HG02763 (cell line): ENCODE measurements at regions not wholly inside any gene's neighbourhood (a gene's known extent, or its start where the extent isn't known, plus 50 kb on each side); places are given as distances from the start of the nearest gene placed in this dataset.

Experiments
- ATAC-seq: cut with Tn5 transposase; IDR thresholded peaks from one replicate; pipeline ENCODE4 v1.9.1; 2021; ENCODE audit warnings: mild to moderate bottlenecking, moderate library complexity; ENCODE audit not compliant: unreplicated experiment

DNA sequence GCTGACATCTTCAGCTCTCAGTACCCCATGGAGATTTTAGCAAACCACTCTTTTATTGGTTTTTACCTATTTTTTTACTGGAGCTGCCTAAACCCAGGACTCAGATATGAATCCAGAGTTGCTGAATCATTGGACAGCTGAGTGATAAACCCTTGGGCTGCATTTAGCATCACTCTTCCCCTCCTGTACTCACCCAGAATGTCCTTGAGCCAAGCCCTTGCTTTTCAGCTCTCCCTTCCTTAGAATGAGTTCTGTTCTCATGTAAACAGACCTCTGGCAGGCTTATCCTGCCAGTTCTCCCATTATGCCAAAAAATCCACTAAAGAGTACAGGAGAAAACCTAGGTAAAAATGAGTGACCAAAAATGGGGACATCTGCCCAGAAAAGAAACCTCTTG, 200.1 kb upstream of the POU2AF2 start:
- ATAC-seq: no peak

DNA sequence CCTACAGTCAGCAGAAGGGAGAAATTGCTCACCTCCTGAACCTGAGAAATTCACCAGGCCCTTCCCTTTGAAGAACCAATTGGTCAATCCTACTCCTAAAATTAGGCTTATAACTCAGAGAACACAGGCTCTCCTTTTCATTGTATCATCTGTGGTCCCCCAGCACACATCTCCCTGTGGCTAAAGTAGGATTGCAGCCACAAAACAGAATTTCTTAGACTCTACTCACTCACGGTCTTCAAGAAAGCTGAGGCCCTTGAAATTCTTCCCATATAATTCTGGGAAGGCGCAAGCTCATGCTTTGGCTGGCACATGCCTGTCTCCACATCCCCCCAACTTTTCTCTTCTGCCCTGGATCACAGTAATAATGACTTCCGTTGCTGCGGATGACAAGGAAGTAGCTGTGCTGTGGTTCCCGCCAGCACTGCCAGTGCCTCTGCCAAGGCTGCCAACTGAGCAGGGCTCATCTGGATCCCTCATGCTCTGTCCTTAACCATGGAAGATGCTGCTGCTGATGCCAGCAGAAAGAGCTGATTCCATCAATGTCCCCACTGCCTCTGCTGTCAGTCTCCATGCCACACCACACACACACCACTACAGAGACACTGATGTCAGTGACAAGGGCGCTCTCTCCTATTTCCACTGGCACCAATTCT, 200.6 kb upstream of the POU2AF2 start:
- no peak for ATAC-seq

DNA sequence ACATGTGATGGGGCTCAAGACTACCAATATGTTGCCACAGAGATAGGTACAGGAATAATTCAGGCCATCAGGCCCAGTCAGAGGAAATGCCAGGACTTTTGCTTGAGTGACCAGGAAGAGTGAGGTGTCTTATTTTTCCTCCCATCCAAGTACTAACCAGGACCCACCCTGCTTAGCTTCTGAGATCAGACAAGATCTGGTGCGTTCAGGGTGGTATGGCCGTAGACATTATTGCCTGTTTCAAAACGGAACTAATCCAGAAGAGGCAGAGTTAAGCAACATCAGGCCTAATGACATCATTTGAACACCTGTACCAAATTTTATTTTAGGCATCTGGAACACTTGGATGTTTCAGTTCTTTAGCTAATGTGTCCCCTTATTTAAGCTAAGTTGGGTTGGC, 205.5 kb upstream of the POU2AF2 start:
- no peak for ATAC-seq

DNA sequence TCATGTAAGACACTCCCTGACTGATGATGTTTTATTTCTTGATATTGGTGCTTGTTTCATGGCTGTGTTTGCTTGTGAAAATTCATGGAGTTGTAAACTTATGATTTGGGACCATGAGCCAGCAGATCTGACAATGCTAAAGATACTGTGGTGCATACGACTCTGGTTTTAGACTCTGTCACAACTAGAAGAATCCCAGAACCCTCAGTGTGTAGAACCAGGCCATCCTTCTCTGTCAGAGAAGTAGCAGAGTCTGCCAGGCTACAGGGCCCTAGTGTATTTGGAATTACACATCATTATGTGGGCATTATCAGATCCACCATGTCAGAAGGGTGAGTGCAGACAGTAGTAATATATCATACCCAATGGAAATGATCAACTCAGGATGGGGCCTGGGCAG, 209.8 kb upstream of the POU2AF2 start:
- ATAC-seq: no peak

DNA sequence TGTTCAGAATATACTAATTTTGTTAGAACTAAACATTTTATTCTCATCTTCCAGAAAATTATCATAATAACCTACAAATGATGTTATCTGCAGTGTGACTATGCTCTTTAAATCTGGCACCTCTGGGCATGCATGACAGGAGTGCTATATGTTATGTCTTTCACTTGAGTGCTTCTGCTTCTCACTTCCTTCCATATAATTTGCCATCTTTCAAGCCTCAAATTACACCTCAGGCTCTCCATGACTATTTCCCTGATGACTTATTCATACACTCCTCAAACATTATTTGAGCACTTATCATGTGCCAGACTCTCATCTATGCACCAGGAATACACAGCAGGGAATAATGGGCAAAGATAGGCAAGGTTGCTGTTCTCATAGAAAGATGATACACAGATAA, 219.3 kb upstream of the POU2AF2 start:
- no peak for ATAC-seq

DNA sequence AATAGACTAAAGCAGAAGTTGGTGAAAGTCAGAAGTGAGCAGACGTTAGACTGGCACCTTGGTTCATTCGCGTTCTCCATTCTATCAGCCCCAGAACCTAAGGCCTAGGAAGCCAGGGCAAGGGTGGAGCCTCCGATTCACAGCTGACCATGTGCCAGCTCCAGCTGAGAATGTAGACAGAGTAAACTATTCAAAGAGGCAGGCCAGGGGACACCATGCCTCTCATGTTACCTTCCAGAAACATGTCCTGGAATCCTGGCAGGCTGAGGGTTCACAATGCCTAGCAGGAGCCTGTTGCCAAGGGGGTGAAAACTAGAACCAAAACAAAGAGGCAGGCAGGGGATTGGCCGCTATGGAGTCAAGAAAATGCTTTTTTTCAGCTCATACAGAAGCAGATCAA, 224.4 kb upstream of the POU2AF2 start:
- no peak for ATAC-seq

DNA sequence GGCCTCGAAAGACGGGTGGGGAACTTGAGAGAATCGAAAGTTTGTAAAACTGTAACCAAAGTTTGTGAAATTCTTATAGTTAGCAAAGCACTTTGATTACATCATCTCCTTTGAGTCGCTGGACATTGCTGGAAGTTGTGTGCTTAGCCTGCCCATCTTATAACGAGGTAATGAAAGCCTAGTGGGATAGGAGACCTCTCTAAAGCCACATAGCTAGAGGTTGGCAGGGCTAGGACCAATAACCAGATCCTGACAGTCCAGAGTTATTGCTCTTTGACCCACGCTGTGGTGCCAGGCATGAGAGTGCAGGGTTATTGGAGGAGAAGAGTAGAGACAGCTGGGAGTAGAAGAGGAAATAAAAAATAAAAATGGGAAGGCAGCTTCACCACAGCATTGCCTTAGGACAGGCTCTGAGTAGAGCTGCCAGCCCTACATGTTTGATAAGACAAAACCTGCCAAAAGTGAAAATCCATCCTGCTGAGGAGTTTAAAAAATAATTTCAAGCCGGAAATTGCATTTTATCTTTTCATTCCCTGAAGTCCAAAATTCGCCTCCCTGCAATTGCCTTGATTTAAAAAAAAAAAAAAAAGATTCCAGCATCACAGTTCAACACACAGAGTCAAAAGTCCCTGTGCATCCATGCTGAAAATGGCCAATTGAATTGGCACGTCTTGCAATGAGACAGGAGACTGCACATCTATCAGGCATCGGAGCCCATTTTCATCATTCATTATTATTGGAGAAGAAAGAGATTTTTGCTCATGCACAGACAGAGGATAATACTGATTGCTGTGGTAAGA, 225.5 kb upstream of the POU2AF2 start:
- no peak for ATAC-seq

DNA sequence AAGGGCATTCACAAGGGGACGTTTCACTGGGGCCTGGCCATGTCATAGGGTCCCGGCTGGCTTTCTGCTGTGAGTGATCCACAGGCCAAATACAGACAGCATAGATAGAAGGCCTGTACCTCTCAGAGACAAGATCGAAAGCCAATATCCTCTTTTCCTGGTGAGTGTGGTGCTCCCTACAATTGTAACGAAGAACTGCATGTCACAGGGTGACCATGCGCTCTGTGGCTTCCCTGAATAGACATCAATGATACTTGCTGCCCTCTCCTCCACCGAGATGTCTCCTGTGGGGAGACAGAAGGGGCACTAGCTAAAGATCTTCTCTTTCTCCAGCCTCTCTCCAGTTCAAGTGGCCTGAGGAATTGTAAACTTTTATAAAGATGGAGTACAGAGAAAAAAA, 226.1 kb upstream of the POU2AF2 start:
- ATAC-seq: no peak

DNA sequence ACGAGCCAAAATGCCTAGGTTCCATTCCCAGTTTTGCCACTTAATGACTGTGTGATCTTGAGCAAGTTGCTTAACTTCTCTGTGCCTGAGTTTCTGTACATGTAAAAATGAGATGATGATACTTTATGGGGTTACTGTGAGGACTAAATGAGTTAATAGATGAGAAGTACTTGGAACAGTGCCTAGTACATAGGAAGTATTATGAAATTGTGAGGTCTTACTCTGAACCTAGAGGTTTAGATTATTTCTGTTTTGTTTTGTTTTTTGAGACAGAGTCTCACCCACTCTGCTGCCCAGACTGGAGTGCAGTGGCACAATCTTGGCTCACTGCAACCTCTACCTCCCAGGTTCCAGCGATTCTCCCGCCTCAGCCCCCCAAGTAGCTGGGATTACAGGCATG, 227.0 kb upstream of the POU2AF2 start:
- no peak for ATAC-seq

DNA sequence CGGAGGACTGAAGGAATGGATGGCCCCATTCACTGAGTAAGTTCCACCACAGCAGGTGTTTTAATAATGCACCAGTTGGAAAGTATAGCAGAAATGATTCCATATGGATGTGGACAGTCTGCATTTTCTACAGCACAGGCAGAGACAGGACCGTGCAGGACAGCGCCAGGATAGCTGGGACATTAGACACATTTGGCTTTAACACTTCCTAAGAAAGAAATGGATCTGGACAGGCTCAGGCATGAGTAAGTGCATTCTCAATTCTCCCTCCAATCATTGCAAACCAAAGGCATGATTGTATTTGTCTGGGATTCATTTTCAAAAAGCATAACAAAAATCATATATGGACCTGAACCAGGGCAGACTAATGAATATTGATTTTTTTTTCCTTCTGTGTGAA, 233.0 kb upstream of the POU2AF2 start:
- no peak for ATAC-seq

DNA sequence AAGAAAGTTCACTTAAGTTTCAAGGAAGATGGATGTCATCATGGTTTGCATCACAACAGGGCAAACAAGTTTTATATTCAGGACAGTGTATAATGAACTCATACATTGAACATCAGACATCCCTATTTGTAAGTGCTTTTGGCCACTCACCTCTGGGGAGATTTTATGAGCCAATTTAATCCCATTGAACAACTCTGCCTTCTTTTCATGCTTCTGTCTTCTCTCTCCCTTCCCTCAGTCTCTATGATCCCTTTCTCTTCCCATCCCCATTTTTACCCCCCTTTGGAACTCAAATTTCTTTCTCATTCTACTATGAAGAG, 234.3 kb upstream of the POU2AF2 start:
- no peak for ATAC-seq

DNA sequence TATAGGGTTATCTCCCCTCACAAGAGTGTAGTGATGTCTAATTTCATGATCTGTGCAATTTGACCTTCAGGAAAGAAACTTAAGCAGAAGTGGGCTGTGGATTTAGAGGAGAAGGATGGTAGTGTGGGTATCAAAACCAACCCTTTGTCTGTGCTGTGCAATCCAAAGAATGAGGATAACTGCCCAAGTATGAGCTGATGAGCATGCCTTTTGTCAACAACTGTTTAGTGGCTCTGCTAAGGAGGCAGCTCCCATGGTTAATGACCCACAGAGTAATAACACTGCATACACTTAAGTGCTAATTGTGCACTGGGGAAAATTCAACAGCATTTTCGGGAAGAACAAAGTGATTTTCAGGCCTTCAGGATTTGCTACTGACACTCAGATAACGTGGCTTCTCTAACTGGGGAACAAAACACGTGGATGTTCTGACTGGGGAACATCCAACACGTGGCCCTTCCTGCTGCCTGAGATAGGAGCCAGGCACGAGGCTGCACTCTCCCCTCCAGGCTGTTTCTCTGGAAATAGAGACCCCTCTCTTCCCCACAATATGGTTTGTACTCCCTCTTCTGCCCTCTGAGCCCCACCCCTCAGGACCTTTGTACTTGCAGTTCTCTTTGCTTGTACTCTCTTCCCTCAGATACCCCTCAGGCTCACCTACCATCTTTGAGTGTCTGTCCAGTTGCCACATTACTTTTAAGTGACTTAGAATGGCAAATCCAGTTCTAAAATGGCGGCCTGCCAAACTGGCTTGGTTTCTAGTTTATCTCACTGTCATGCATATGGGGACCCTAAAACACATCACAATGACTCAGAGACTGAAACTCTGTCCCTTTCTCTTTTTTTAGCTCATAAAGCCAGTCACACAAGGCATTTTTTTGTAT, 234.9 kb upstream of the POU2AF2 start:
- no peak for ATAC-seq

DNA sequence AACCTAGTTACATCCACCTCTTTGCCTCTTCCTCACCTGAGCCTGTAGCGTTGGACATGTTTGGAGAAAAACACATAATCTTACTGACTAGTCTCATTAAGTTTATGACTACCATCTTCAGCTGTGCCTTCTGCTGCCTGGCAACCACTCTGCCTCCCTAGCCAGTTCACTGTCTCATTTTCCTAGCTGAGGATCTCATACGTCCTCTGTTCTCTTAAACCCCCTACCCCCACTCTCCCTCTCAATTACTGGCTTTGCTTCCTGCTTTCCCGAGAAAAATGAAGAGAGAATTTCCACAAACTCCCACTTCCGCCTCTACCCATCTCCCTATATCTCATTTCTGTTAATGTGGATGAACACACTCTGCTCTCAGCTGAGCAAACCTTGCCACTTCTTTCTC, 239.3 kb upstream of the POU2AF2 start:
- no peak for ATAC-seq

DNA sequence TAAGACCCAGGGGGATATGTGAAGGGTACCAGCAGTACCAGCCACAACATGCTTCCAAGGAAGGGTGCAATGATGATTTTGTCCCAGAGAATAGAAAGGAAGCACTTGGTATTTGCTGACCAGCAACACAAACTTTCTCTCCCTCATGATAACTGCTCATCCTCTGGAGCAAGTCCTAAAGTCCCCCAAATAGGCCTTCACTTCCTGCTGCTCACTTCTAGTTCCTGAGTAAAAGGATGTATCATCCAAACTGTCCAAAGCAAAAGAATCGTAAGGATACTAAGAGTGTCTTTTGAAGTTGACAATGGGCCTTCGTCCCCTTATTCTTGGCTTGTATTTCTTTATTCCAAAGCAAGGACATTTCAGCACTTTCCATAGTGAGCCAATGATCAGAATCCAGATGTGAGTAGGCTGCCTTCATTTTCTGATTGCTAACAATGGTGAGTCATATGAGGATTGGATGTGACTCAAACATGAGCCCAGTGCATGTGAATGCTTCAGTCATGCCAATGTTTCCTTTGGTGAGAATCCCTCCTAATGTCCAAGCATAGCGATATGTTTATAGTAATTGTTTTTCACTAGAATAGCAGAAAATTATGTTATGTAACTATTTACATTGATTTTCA, 243.4 kb upstream of the POU2AF2 start:
- no peak for ATAC-seq

DNA sequence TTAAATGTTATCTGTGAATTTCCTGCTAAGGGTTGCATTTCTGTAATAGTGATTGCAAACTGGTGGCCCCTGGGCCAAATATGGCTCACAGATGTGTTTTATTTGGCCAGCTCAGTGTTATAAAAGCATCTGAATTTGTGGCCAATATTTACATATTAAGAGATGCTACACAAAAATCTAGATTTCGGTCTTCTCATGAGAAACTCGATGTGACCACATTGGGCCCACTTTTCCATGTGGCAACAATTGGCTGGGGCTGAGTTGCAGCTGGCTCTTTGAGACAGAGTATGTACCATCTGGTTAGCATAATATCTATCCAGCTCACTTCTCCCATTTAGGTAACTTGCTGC, 244.5 kb upstream of the POU2AF2 start:
- ATAC-seq: no peak

DNA sequence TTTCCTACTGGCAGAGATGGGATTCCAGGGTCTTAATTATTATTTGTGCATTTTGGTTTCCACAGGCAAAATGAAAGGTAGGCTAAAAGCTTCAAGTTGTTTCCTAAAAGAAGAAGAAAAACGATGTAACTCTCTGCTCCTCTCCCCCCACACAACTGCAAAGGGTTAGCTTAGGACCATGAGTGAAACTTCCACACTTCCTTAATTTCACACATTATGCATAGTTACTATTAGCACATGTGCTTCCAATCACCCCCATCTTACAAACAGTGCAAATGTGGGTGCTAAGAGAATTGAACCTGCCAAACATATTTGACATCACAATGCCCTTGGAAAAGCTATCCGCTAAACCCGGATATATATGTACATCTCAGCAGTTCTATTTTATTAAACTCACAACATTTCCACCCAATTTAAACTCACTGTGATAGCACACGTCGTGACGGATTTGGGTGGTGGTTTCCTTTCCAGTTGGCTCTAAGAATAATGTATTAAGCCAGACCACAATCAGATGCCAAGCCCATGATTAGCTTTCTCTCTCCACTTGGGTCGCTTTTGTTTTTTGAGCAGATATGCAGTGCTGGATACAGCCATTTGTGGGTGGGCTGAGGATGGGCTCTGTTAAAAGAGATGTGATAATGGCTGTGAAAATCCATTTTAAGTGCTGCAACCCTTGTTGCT, 245.0 kb upstream of the POU2AF2 start:
- no peak for ATAC-seq

DNA sequence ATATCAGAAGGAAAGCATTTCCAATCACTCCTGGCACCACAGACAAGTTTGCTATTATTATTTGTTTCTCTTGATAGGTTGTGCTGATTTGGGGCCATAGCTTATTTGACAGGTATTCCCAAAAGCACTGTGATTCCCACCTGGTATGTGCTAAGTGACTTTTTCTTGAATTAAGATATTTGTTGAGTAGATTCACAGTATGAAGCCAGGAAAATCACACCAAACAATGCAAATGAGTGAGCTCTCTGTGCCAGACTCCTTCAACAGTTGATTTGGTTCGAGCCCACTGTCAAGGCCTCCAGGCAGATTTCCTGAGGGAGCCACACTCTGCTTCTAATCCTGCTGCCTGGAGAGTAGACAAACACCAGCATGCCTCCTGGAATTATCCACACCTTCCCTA, 253.0 kb upstream of the POU2AF2 start:
- no peak for ATAC-seq

DNA sequence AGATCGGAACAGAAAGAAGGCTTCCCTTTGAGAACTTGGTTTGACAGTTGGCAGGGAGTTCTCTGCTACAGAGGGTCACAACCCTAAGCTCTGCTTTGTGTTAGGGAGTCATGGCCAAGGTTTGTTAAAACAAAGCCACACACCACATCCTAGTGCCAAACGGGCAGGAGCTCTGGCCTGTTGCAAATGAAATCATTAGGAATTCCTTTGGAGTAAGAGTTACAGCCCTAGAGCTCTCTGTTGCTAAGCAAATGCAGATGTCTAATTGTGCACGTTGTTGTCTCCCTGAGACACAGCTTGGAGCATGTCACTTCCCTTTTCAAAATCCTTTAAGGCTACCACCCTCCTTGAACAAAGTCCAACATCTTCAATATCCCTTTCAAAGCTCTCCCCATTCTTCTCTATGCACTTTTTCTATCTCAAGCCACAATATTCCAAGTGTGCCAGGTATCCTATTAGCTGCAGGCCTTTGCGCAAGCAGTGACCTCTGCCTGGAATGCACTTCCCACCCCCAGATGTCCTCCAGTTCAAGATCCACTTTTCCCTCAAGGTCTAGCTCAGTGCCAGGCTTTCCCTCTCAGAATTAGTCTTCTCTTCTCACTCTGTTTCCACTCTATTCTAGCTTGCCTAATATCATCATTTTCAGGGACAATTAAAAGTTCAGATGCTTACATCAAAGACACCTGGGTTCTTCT, 253.7 kb upstream of the POU2AF2 start:
- ATAC-seq: no peak

DNA sequence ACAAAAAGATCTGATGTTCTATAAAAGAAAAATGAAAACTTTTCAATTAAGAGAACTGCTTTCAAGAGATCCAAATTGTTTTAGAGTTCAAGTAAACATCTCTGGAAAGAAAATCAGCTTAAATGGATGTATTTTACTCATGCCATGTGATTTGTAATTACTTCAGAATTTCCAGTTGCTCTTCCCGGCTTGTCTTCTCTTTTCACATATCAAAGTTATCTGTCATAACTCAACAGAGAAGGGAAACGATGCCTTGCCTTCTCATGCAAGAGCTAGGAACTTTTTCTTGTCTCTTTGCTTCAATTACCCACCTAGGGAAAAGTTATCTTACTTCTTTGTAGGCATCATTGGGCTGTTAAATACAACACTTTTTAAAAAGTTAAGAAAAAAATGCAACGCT, 255.2 kb upstream of the POU2AF2 start:
- ATAC-seq: no peak

DNA sequence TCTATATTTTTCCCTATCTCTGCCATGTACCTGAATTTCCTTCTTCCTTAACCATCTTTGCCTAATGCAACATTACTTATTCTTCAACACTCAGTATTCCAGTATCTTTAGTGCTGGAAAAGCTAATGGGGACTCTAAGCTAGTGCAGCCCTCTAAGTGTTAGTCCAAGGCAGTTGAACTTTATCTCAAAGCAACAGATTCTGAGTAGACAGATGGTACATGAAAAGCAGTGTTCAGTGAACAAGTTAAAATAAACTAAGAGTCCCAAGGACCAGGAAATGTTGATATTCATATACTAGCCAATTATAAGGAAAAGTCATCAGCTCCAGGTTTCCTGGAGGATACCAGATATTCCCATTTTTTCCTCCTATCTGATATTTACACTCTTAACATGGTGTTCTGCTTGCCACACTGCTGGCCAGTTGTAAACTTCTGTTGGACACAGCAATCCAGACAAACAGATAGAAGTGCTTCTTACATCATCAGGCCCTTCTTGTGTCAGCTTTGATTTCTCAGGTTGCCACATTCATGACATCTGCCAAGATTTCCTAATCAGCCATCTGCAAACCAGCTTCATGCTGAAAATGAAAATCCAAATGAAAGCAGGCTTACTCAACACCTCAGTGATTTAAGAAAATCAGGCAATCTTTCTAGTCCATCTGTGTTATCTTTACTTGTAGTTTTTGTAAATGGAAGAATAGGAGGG, 255.9 kb upstream of the POU2AF2 start:
- no peak for ATAC-seq
